ENCODE measurements at regions not wholly inside any gene's neighbourhood (a gene's known extent, or its start where the extent isn't known, plus 50 kb on each side); places are given as distances from the start of the nearest gene placed in this dataset.

GRCh38 chr2:212906620-212907019 lies 244.8 kb downstream of the IKZF2 start:
- 92% methylated on average over 5 of the region's 5 CpGs for WGBS (ENCODE audit: low lambda C conversion rate)
- H3K36me3 ChIP-seq (replicated peaks in 1 of 2; ENCODE audit: control insufficient read depth in 1 of 2, insufficient read depth in 2 of 2, low read length in 1 of 2): no peaks in the 10 kb centered on the region
- POLR2A ChIA-PET: no interaction called here
- H3K27me3 ChIP-seq (ENCODE audit: insufficient read depth): no peaks in the 10 kb centered on the region
- H3K4me3 ChIP-seq (ENCODE audit: low read depth in 2 of 2, low read length in 1 of 2): no peak overlapping the region
- no peaks in the 10 kb centered on the region for H3K79me2 ChIP-seq (ENCODE audit: insufficient read depth)
- CTCF ChIA-PET: interaction anchor here (1.4 kb wide), 1 partner anchor 14 kb away, joined by 3 read pairs; no protein-coding TSS in a partner anchor
- H2AFZ ChIP-seq (ENCODE audit: low read depth): no peak overlapping the region
- no peaks in the 10 kb centered on the region for H3F3A ChIP-seq (replicated peaks; ENCODE audit: insufficient read depth)
- no peaks in the 10 kb centered on the region for H3K9me2 ChIP-seq
- no peaks in the 10 kb centered on the region for H3K9me3 ChIP-seq
- no peak overlapping the region for H3K4me2 ChIP-seq
- H3K9ac ChIP-seq: no peak overlapping the region
- TF ChIP-seq JUND (IDR thresholded peaks at IDR 0.05) (no peak), FOXJ3 (CRISPR knock-in tag; IDR thresholded peaks at IDR 0.05) (no peak), USF1 (IDR thresholded peaks at IDR 0.05; ENCODE audit: borderline replicate concordance, low read depth) (no peak), ELF1 (IDR thresholded peaks at IDR 0.05) (no peak), IRF3 (IDR thresholded peaks at IDR 0.05; ENCODE audit: low read depth, low read length) (no peak), USF2 (IDR thresholded peaks at IDR 0.05; ENCODE audit: borderline replicate concordance, low read depth, low read length) (no peak), ZBTB33 (IDR thresholded peaks at IDR 0.05; ENCODE audit: borderline replicate concordance, low read depth) (no peak), TAF1 (IDR thresholded peaks at IDR 0.05; ENCODE audit: borderline replicate concordance, low read depth, low read length) (no peak), CTCF (IDR thresholded peaks at IDR 0.05) (no peak), NRF1 (IDR thresholded peaks at IDR 0.05; ENCODE audit: low read depth, low read length) (no peak), MXI1 (IDR thresholded peaks at IDR 0.05; ENCODE audit: low read depth, low read length) (no peak), EP300 (IDR thresholded peaks at IDR 0.05; ENCODE audit: borderline replicate concordance in 1 of 2, low read depth in 1 of 2, low read length in 1 of 2) (no peak), SIN3A (IDR thresholded peaks at IDR 0.05; ENCODE audit: borderline replicate concordance, low read depth, low read length) (no peak), FOSL2 (IDR thresholded peaks at IDR 0.05; ENCODE audit: borderline replicate concordance, low read depth) (no peak), YY1 (IDR thresholded peaks at IDR 0.05; ENCODE audit: low read depth) (no peak), CHD2 (IDR thresholded peaks at IDR 0.05; ENCODE audit: low read length, partially characterized antibody) (no peak), SMC3 (IDR thresholded peaks at IDR 0.05; ENCODE audit: low read depth, low read length) (no peak), PBX3 (IDR thresholded peaks at IDR 0.05) (no peak), NFIC (IDR thresholded peaks at IDR 0.05; ENCODE audit: borderline replicate concordance) (no peak), MAX (IDR thresholded peaks at IDR 0.05; ENCODE audit: low read depth) (no peak)
- no peak overlapping the region for H3K27ac ChIP-seq (ENCODE audit: low read depth in 2 of 2, low read length in 1 of 2)
- H4K20me1 ChIP-seq (ENCODE audit: insufficient read depth): no peaks in the 10 kb centered on the region
- peaks cover 0 to 21% of the 10 kb centered on the region in 2 experiments; a peak in 1 of 4 replicates for H3K4me1 ChIP-seq (ENCODE audit: control insufficient read depth in 1 of 2, insufficient read depth in 2 of 2, low read depth in 1 of 2, low read length in 1 of 2)
- DNase-seq: no peak
